ENCODE measurements at regions not wholly inside any gene's neighbourhood (a gene's known extent, or its start where the extent isn't known, plus 50 kb on each side); places are given as distances from the start of the nearest gene placed in this dataset.
"Not testable (repeated sequence)": the region's sequence is repeated elsewhere in the genome, so short reads cannot be mapped to it uniquely, and the experiment has no call there.

DNA sequence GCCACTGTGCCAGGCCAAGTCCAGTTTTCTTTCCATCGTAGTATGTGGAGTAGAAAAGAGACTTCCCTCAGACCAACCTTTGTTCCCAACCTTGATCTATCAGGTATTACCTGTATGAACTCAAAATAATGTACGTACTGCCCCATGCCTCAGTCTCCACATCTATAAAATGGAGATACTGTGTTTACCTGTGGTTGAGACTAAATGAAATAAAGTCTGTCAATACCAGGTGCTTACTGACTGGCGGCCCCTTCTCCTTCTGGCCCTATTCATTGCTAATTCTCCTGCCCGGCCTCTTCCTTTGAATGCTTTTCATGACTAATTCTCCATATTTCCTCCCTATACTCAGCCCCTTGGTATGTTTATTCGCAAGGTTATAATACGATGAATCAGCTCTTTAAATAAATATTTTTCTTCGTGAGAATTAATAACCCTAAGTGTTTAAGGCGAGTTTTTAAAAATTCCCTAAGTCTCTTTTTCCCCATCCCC is 89.6 kb upstream of the BASP1 start:
- peak; percentile 88 for DNase-seq (ENCODE audit: low spot score)

DNA sequence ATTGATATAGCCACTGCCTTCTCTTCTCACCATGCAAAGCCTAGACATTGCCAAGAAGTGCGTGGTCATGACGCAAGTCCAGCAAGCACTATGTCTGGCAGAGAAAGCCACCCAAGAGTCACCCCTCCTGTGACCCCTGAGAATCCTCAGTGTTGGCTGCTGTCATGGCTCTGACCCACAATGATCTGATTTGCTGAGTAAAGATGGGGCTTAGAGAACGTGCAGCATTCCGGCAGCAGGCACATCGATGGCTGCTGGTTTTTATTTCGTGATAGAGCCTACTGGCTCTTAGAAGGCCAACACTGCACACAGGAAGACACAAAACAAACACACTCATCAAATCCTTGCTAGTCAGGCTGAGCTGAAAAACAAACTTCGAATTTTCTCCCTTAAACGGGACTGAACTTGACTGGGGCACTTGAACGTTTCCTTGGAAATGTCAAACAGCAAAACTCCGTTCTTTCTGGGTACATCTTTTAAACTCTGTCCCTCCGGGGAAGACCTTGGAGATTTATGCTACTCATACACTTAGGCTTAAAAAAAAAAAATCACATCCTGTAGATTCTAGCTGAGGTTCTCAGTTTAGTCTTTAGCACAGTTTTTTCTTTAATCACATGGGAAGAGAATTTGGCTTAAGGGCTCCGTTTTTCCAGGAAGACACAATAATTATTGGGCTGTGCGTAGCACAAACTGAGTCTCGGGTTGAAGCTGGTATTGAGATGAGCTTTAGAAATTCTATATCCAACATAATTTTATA is 88.2 kb upstream of the BASP1 start:
- DNase-seq (ENCODE audit: low spot score), result peak; percentile 27

DNA sequence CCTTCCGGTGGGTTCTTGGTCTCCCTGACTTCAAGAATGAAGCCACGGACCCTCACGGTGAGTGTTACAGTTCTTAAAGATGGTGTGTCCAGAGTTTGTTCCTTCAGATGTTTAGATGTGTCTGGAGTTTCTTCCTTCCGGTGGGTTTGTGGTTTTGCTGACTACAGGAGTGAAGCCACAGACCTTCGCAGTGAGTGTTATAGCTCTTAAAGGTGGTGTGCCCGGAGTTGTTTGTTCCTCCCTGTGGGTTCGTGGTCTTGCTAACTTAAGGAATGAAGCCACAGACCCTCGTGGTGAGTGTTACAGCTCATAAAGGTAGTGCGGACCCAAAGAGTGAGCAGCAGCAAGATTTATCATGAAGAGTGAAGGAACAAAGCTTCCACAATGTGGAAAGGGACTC is 87.1 kb upstream of the BASP1 start:
- DNase-seq (ENCODE audit: low spot score), result not testable (repeated sequence)

DNA sequence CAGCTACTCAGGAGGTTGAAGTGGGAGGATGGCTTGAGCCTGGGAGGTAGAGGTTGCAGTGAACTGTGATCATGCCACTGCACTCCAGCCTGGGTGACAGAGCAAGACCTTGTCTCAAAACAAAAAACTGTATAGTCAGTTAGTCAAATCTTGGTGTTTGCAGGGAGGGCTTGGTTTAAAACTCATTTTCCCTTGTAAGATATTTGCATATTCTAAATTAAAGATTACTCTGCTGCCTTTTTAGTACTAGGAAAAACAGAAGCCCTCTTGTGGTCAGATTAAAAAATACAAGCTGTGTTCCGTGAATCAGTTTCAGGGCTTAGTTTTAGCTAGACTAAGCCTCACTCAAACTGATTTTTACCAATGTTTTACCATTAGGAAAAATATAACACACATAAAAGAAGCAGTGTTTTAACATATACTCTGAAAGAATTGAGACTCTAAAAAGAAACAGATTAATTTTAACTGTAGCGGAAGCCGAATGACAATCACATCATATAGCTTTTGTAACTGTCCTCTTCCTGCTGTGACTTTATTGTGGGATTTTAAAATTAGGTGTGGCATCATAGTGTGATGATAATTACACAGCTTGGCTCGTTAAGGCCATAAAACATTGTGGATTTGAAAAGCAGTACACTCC is 84.9 kb upstream of the BASP1 start:
- peak; percentile 58 for DNase-seq (ENCODE audit: low spot score)

DNA sequence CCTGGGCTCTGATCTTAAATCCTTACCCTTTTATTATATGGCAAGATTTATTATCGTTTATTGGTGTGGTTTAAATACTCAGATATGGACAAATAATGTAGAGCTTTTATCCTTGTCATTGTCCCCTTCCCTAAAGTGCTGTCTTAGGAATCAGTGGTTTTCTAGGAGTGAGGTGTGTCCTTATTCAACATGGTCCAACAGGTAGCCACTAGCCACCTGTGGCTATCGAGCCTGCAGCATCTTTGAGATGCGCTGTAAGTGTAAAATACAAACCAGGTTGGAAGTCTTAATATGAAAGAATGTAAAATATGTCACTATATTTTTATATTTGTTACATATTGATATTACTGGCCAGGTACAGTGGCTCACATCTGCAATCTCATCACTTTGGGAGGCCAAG is 82.4 kb upstream of the BASP1 start:
- DNase-seq (ENCODE audit: low spot score), result no peak

DNA sequence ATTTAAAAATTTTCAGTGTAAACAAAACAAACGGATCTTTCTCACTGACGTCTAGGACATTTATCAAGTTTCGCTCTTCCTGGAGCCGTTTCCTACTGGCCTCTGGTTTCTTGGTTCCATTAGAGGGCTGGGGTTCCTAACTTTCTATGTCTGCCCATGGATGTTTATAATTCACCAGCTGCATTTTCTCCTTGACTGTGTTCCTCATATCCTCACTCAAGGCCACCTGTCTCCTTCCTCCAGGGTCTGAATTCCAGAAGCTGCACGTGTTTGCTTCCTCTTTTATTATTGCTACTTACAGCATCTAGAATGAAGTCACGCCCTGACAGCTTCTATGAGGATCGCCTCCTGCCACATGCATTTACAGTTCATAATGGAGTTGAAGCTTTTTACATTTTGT is 74.1 kb upstream of the BASP1 start:
- no peak for DNase-seq (ENCODE audit: low spot score)

DNA sequence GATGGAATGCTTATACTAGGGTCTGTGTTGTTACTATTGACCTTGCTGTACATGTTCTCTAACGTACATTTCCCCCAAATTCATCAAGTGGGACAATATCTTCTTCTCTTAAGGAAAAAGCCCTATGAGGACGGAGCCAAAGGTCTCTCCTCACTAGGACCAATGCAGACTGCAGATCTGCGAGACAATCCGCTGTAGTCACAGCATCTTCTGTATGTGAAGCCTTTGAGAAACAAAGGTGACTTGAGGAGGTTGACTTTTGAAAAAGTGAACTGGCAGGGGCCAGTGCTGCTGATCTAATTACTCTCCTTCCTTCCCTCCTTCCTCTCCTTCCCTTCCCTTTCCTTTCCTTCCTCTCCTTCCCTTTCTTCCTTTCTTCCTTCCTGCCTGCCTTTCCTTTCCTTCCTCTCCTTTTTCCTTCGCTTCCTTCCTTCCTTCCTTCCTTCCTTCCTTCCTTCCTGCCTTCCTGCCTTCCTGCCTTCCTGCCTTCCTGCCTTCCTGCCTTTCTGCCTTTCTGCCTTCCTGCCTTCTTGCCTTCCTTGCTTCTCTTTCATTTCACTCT is 71.1 kb upstream of the BASP1 start:
- no peak for DNase-seq (ENCODE audit: low spot score)

DNA sequence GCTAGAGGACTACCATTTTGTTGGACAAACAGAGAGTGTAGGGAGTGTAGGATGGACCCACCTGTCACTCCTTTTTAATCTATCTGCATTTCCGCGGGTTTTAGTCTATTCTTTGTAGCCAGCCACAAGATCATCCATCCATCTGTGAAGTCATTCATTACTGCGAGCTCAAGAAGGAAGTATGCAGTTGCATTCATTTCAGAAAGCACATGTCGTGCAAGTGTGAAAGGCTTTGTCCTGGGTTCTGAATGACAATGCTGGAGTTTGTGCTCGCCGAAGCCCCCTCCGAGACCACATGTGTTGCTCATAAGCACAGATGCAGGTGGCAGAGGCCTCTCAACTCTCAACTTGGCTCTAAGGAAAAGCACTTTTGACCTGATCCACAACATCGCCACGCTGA is 70.3 kb upstream of the BASP1 start:
- no peak for DNase-seq (ENCODE audit: low spot score)

DNA sequence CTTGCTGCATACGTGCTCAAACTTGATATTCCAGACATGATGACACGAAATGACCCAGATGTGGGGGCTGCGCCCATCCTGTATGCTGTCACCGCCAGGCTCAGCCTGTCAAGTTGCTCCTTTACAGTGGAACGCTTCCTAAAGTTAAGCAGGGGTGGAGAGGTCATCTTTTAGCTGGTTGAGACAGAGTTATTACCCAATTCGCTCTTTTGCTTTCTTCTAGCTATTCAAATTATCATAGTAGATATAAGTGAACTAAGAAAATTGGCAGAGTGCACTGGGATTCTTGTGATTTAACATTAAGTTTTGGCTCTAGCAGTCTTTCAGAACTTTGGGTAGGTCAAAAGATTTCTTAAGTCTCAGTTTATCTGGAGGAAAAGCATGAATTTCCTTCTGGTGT is 69.8 kb upstream of the BASP1 start:
- no peak for DNase-seq (ENCODE audit: low spot score)

DNA sequence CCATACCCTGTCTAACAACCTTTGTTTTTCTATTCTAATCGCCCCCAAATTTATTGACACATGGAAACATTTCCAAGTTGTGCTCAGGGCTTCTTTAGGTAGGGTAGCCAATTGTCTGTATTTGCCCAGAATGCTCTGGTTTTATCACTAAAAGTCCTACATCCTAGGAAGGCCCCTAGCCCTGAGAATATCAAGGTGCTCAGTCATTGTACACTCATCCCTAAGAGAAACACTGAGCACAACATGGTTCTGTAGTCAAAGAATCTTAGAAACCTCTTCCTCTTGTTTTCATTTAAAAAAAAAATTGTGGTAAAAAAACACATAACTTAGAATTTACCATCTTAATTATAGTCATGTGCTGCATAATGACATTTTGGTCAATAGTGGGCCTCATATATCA is 69.0 kb upstream of the BASP1 start:
- no peak for DNase-seq (ENCODE audit: low spot score)

DNA sequence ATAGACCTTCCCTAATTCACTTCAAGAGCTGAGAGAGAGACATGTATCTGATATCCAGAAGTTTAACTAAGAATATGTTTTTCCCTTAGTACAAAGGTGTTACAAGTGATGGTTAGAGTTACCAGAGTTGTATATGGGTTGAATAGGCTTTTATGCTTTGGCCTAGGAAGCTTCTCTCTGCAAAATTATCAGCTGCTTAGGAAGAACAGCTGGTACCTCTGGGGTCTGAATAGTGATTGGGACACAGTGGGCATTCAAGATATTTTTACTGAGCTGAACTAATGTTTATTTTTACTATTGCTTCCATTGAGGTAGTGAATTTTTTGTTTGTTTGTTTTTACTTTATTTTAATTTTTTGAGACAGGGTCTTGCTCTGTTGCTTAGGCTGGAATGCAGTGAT is 67.6 kb upstream of the BASP1 start:
- no peak for DNase-seq (ENCODE audit: low spot score)

DNA sequence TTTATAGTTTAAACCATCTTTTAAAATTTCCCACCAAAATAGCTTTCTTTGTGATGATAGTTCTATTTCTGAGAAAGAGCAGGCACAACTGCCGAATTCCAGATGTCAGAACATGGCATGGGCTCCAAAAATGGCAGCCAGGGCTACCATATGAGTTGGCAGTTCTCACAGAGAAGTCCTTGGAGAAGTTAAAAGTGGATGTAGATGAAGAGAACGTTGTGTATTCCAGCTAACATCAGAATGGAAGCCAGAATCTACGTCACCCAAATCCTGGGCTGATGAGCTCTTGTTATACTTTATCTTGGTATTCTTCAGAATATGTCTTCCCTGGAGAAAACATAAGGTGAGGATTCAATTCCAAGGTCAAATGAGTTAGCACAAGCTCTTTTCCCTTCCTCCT is 66.9 kb upstream of the BASP1 start:
- DNase-seq (ENCODE audit: low spot score), result no peak

DNA sequence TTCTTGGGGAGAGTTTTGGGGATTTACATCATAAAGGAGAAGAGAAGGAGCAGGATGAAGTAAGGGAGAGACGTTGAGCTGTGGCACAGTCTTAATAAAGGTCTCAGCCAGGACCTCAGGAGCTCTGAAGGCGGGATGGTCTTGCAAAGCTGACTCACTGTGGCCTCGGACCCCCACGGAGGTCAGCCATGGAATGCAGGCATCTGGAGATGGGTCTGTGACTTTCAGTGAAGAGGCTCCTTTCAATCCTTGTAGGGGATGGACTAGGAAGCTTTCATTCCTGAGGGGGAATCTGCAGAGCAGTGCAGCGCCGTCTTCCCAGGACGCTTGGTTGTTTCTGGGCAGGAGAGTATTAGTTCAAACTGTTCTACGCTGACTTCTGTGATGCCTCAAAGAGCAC is 65.7 kb upstream of the BASP1 start:
- no peak for DNase-seq (ENCODE audit: low spot score)

DNA sequence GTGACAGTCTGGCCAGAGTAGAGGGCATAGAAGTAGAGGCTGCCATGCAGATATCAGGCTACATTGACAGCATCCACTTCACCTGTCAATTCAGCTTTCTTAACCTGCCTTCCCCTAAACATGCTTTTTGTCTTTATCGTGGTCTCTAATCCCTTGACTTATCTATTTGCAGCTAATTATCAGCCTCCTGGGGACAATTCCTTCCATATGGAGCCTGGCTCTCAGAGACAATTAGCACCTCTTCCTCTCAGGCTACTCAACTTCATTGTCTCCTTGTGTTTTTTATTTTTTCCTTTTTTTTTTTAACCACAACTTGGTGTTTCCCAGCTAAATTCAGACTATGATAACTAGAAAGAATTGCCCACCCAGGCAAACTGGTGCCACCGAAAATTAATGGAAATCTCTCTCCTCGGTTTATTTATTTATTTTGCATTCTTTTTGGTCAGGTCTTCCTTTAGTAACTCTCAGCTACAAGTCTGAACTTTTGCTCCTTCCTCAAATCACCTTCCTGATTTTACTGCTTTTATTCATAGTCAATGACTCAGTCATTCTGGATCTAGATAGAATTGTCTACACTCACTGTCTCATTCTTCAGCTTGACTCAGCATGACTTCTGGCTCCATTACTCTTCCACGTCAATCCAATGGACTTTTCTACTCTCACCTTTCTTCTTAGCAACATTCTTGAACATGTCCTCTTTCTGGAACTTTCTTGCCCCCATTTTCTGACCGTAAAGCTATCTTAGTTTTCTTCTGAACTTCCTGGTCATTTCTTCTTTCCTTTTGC is 63.0 kb upstream of the BASP1 start:
- peak; percentile 52 for DNase-seq (ENCODE audit: low spot score)

DNA sequence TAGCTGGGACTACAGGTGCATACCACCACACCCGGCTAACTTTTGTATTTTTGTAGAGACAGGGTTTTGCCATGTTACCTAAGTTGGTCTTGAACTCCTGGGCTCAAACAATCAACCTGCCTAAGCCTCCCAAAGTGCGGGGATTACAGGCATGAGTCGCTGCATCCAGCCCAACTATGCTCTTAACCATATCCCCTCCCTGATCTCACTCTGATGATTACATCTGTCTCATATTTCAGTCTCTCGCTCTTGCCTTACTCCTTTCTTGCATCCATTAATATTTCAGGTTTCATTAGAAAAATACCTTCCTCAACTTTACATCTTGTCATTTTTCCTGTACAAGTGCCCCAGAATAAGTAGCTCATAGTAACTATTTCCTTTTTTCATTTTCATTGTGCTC is 61.0 kb upstream of the BASP1 start:
- no peak for DNase-seq (ENCODE audit: low spot score)

DNA sequence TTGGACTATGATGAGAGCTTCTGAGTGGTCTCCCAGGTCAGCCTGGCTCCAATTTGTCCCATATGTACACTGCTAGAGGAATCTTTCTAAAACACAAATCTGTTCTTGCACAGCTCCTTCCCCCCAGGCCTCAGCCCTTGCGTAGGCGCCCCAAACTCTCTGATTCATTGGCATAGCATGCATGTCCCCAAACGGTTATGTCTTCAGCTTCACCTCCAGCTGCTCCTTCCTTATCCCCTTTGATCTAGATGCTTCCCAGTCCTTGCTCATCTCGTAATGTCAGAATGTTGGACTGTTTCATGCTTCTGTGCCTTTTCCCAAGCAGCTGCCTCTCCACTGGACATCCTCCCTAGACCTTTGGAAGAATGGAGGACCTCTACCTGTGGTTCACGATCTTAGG is 60.1 kb upstream of the BASP1 start:
- no peak for DNase-seq (ENCODE audit: low spot score)

DNA sequence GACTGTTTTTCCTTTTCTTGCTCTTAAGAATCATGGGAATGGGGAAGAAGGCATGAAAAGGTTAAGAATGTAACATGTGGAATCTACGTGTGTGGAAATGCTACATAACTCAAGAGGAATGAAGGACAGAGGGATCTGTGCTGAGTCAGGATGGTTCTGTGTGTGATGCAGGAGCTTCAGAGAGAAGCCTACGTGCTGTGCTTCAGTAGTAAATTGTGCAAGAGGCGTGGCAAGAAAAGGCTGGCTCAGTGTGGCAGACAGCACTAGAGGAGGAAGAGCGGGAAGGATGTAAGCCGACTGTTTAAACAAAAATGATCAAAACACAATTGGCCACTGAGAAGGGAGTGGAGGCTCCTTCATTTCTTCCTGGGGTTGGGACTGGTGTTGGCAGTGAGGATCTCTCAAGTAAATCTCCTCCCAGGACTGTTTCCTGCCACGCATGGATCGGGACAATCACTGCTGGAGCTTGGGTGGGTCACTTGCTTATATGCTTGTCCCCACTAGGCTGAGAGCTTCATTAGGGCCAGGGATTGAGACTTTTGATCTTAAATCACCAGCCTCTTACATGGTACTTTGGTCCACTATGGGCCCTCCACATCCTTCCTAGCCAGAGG is 59.4 kb upstream of the BASP1 start:
- DNase-seq (ENCODE audit: low spot score), result peak; percentile 86

DNA sequence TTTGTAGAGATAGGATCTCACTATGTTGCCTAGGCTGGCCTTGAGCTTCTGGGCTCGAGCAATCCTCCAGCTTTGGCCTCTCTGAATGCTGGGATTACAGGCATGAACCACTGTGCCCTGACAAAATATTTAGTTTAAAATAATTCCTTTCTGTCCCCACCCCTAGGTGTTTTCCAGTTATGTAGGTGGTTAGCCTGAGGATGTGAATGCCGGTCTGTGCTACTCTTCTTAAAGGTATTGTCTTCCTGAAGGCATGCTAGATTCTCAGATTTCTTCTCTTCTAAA is 56.7 kb upstream of the BASP1 start:
- no peak for DNase-seq (ENCODE audit: low spot score)

DNA sequence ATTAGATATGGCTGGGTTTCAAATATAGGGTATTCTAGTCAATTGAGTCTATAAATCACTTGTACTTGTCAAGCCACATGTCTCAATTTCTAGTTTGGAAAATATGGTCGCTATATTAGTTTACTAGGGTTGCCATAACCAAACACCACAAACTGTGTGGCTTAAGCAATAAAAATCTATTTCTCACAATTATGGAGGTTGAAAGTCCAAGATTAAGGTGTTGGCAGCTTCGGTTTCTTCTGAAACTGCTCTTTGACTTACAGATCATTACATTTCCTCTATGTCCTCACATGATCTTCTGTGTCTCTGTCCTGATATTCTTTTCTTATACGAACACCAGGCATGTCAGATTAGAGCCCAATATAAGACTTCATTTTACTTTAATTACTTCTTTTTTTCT is 55.8 kb upstream of the BASP1 start:
- DNase-seq (ENCODE audit: low spot score), result no peak

DNA sequence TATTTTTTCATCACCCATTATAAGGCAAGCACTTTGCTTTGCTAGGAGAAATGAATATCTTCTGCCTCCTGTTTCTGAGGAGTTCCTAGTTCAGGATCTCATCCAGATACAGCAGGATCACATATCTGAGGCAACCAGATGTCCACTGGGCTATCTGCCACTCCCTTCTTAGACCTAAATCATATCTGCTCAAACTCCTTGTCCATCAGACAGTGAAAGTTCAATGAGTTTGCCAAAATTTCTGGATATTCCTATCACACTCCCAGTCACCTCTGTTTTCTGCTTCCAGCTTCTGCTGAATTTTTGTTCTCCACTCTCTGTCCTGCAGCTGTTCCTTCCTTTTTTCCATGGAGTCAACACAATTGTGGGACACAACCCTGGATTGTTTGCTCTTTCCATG is 54.2 kb upstream of the BASP1 start:
- DNase-seq (ENCODE audit: low spot score), result no peak

DNA sequence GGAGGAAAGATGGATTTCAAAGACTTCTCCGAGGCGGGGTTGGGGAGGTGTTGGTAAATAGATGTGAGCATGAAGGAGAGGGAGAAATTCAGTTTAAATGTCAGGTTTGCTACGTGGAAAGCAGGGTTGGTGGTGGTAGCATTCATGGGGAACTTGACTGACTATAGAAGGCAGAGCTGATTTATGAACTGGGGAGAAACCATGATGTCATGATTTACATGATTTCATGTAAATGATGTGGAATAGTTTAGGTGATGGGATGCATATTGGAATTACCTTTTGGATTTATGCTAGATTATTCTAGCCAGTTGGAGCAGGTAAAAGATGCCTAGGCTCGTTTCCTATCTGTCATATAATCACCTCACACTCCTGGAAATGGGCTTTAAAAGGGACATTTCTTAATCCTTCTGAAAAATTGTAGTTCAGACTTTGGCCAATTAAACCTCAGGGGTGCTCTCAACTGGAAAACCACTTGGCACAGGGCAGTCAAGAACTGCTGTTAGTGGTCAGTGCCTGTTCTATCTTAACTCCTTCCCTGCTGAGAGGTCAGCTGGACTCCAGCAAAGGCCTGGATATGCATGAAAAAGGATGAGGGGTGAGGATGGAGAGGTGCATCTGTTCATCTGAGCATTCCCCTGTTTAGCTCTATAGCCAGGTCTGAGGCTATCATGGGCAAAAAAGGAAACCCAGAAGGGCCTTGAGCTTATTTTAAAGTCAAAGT is 50.1 kb upstream of the BASP1 start:
- no peak for DNase-seq (ENCODE audit: low spot score)
